GM23248 (cell line): ENCODE measurements at regions not wholly inside any gene's neighbourhood (a gene's known extent, or its start where the extent isn't known, plus 50 kb on each side); places are given as distances from the start of the nearest gene placed in this dataset.

Source experiments
- EZH2 ChIP-seq: fragments of 200-600 bp; sonication (generic); IDR thresholded peaks from 2 replicates; pipeline ENCODE4 v1.6.1; 2018; ENCODE audit warnings: antibody characterized with exemption, mild to moderate bottlenecking; ENCODE audit not compliant: insufficient read depth, poor library complexity, severe bottlenecking
- EZH2phosphoT487 ChIP-seq: fragments of 200-600 bp; sonication (generic); IDR thresholded peaks from 2 replicates; pipeline ENCODE4 v1.6.1; 2018; ENCODE audit warnings: antibody characterized with exemption, moderate library complexity, mild to moderate bottlenecking, low read depth; ENCODE audit not compliant: insufficient read depth

GRCh38 chr3:22962244-22962643 lies 240.9 kb upstream of the UBE2E2 start:
- TF ChIP-seq EZH2phosphoT487 (no peak), EZH2 (no peak)
